ENCODE measurements at regions not wholly inside any gene's neighbourhood (a gene's known extent, or its start where the extent isn't known, plus 50 kb on each side); places are given as distances from the start of the nearest gene placed in this dataset.
"Not testable (repeated sequence)": the region's sequence is repeated elsewhere in the genome, so short reads cannot be mapped to it uniquely, and the experiment has no call there.

DNA sequence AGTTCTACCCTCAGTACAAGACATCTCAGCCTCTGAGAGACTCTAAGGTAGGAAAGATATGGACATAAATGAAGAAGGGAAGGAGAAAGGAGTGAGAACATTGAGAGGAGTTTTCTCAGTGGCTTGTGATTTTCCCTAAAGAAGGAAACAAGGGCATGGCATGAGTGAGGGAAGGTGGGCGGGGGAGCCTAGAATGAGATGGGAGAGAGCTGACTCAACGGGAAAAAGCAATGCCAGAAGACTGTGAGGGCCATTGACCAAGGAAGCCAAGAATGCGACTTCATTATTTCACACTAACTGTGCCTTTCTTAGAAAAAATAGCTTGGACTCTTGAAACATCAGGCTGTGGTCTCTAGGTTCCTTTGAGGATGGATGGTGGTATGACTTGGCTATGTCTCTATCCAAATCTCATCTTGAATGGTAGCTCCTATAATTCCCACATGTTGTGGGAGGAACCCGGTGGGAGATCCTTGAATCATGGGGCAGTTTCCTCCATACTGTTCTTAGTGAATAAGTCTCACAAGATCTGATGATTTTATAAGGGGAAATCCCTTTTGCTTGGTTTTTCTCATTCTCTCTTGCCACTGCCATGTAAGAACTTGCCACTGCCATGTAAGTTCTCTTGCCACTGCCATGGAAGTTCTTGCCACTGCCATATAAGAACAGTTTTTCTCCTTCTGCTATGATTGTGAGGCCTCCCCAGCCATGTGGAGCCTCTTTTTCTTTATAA, 279.6 kb downstream of the NUAK1 start:
- DNase-seq (ENCODE audit: low spot score in 2 of 2), result no peak
- FAIRE-seq, result no peak

DNA sequence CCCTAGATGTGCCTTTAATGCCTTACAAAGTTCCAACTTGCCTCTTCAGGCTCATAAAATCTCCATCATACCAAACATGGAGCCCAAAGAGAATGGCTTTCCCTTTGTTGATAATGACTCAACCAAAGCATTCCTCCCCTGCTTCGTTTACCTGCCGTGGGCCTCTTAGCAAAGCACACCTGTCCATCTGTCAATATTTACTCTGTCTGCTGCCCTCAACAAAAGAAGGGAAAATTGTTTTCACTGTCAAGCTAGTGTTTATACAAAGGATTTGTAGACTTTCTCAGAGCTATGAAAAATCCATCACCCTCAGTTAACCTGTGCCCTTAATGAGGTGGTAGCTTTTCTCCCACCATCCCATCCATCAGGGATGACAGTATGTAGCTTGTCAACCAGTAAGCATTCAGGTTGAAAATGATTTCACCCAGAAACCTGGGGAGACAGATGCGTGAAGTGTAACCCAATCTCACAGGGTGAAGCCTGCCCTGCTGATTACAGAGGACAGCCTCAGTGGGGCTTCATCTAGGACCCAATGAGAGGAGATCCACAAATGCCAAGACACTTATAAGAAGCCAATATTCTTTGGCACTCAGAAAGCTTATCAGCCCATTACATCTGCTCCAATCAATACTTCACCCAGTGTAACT, 278.1 kb downstream of the NUAK1 start:
- FAIRE-seq (no peak), DNase-seq (ENCODE audit: low spot score in 2 of 2) (no peak)

DNA sequence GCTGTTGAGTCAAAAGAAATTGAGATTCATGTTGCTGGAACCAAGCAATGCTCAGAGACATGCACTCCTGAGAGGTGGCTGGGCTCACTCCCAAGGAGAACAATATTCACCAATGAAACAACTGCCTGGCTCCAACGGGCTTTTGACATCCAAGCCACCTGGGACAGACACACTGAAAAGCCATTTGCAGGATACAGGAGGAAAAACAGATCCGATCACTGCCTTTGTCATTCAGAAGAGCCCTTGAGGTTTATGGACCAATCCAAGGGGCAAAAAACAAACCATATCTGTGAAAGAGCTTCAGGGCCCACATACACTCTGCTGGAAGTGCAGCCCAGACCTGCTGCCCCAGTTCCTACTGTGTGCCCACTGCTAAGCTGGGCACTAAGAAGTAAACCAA, 277.5 kb downstream of the NUAK1 start:
- no peak for DNase-seq (ENCODE audit: low spot score in 2 of 2)
- FAIRE-seq, result no peak

DNA sequence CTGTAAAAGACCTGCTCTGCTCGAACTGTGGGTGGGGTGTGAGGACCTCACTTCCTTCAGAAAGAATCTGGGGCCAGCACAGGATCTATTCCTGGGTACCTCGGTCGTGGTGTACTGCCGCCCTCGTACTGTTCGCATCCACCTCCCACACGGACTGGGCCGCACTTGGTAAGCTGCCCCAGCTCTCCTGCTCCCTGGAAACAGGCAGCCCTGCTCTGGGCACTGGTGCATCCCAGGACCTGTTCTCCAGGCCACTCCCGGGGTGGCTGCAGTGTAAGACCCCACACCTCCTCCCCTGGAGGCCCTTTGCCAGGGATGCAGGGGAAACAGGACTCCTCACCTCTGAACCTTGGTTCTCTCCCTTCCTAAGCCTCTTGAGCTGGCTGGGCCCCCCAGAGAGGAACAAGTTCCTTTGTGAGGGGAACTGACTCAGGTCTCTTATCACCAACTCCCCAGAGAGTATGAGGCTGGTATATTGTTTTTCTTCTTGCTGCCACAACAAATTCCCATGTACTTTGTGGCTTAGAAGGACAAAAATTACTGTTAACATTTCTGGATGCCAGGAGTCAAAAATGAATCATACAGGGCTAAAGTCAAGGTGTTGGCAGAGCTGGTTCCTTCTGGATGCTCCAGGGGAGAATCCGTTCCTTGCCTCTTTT, 276.5 kb downstream of the NUAK1 start:
- no peak for FAIRE-seq
- DNase-seq (ENCODE audit: low spot score in 2 of 2), result no peak

DNA sequence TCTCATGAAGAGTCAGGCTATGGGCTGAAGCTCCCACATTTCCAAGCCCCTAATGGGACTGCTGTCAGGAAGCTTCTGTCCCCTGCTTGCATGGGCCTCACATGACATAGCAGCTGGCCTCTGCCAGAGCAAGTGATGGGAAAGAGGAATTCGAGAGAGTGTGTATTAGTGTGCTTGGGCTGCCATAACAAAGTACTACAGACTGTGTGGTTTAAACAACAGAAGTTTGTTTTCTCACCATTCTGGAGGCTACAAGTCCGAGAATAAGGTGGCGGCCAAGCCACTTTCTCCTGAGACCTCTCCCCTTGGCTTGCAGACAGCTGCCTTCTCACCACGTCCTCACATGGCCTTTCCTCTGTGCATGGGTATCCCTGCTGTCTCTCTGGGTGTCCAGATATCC, 274.4 kb downstream of the NUAK1 start:
- no peak for FAIRE-seq
- DNase-seq (ENCODE audit: low spot score in 2 of 2), result no peak

DNA sequence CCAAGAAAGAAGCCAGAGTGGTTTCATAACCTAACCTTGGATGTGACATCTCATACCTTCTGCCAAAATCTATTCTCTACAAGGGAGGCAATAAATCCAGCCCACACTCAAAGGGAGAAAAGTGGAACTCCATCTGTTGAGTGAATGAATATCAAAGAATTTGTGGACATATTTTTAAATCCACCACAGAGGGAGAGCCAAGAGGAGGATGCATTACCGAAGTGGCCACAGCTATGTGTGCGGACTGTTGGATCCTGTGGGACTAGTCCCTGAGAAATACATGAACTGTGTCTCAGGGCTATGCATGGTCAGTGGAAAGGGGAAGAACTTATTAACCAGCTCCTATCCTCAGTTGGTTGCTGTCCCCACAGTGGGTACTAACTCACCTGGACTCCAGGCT, 273.9 kb downstream of the NUAK1 start:
- FAIRE-seq (no peak), DNase-seq (ENCODE audit: low spot score in 2 of 2) (no peak)

DNA sequence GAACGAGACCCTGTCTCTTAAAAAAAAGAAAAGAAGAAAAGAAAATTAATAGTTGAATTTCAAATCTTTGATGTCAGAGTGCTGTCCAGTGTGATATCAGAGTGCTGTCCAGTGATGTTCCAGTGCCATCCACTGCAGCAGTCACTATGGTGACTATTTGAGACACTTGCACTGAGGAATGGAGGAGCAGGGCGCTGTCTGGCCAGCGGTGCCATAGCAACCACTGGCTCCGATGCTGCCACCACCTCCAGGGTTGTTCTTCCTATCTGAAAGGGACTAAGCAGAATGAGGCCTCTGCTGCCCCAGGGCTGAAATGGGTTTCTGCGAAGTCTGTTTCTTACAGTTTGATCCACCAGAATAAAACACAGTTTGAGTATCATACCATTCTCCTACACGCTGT, 272.9 kb downstream of the NUAK1 start:
- FAIRE-seq (no peak), DNase-seq (ENCODE audit: low spot score in 2 of 2) (no peak)

DNA sequence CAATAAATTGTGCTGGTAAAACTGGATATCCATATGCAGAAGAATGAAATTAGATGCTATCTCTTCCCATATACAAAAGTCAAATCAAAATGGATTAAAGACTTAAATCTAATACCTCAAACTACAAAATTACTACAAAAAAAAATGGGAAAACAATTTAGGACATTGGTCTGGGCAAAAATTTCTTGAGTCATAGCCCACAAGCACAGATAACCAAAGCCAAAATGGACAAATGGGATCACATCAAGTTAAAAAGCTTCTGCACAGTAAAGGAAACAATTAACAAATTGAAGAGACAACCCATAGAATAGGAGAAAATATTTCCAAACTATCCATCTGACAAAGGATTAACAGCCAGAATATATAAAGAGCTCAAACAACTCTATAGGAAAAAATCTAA, 264.6 kb downstream of the NUAK1 start:
- no peak for DNase-seq (ENCODE audit: low spot score in 2 of 2)
- no peak for FAIRE-seq

DNA sequence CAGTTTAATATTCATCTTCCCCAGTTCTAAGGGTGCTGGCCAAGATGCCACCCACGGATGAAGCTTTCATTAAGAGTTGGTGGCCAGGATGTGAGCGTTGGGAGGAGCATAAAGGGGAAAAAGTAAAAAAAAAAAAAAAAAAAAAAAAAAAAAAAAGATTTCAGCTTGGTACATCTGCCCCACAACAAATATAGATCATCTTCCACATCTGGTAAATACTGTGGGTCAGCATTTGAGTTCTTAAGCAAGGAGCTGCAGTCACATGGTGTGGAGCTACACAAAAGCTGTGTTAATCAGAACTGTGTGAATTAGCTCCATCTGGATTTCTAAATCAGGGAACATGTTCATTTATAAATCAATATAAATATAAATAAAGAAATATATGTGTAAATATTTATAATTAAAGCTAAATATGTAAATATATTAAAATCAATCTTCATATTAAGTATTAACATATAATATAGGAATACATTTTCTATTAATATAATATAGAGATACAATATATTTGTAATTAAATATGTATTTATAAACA, 262.3 kb downstream of the NUAK1 start:
- DNase-seq (ENCODE audit: low spot score in 2 of 2) (no peak), FAIRE-seq (peak; percentile 98)

DNA sequence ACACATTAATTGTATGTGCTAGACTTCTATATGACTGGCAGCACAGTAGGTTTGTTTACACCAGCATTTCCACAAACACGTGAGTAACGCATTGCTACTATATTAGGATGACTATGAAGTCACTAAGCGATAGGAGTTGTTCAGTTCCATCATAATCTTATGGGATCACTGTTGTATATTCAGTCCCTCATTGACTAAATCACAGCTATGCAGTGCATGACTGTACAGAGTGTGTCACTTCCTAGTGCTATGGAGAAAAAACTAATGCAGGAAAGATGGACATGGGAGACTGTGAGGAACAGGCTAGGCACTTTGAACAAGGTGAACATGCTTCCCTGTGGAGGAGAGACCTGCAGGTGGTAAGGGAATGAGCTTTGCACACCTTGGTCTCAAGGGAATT, 259.8 kb downstream of the NUAK1 start:
- DNase-seq (ENCODE audit: low spot score in 2 of 2), result no peak
- no peak for FAIRE-seq

DNA sequence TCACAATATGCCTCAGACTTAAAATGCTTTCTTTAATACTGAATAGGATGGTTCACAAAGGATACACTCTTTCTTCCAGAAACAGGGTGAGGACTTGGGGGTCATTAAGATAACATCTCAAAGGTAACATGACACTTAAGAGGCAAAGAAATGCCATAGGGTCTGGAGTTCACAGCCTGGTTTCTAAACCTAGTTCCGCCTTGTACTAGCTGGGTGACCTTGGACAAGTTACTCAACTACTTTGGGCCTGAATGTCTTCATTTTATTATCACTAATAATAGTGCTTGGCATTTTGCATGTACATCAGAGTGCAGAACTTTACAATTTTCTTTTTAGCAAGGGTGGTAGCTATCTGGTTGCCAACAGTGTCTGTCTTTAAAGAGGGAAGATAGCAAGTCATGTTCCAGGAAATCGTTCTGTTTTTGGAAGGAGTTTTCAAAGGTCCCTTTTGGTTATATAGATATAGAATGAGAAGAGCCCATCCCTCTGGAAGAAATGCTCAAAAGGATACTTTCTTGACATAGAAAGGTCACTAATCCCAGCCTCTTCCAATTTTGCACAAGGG, 257.8 kb downstream of the NUAK1 start:
- DNase-seq (ENCODE audit: low spot score in 2 of 2) (no peak), FAIRE-seq (no peak)

DNA sequence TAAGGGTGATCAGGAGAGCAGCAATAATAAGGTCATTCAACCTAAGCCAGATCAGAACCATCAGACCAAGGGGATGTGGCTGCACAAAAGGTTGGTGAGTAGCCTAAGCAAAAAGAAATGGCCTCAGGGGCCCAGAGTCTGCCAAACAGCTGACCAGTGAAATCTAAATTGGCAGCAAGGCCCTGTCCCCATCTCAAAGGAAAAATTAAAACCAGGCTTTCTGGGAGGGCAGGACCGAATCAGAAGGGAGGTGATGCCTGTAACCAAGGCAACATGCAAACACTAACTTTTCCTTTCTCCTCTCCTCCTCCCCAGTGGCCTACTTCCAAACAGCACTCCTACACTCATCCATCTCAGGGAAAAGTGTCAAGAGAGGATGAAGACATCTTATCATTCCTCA, 256.4 kb downstream of the NUAK1 start:
- FAIRE-seq (no peak), DNase-seq (ENCODE audit: low spot score in 2 of 2) (no peak)

DNA sequence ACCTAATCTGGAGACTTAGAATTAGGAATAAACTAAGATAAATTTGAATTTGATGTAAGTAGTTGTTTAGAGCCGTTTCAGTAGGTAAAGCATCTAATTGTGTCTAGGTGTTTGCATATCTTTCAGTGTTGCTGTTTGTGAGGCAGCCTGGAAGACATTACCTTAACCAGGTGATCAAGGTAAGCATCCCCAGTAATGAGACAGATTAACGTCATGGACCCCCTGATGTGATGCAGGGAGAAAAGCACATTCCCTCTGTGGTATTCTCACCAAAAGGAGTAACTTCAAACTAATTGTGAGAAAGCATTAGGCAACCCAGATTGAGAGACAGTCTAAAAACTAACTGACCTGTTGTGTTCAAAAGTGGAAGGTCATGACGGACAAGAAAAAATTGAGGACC, 251.6 kb downstream of the NUAK1 start:
- DNase-seq (ENCODE audit: low spot score in 2 of 2) (no peak), FAIRE-seq (no peak)

DNA sequence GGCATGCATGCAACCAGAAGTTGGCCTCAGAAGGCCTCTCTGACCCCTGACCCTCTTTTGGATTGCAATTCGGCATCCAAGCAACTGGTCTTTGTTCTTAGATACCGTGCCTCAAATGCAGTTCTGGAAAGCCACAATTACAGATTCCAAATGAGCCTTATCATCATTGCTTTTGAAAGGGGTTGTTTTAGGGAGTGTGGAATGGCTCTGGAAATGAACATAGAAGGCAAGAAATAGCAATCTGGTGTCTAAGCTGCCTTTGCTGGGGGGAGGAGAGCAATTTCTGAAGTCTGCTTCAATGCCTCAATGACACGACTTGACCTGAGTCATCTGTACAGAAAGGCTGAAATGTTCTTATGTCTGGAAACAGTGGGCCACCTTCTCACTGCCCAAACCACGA, 250.1 kb downstream of the NUAK1 start:
- no peak for FAIRE-seq
- no peak for DNase-seq (ENCODE audit: low spot score in 2 of 2)

DNA sequence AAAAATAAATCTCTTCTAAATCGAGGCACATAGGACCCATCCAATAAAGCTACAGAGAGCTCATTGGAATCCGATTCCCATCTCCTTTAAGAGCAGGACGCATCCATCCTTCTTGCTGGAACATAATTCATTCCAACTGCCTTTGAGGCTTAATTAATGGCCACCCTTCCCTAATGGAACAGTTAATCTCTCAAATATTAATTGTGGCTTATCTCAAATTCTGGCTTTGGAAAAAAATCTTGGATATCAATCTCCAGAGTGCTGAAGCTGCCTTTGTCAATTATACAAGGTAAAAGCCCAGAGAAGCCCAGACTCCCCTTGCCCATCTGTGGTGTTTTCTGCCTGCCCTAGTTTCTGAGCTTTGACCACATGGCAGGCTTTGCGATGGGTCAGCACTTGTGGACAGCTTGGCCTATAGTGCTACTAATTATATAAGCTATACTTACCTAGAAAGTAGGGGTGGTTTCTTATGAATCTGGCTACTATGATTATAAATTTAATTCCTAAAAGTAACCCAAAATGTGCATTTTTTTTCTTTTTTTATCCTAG, 246.3 kb downstream of the NUAK1 start:
- no peak for DNase-seq (ENCODE audit: low spot score in 2 of 2)

DNA sequence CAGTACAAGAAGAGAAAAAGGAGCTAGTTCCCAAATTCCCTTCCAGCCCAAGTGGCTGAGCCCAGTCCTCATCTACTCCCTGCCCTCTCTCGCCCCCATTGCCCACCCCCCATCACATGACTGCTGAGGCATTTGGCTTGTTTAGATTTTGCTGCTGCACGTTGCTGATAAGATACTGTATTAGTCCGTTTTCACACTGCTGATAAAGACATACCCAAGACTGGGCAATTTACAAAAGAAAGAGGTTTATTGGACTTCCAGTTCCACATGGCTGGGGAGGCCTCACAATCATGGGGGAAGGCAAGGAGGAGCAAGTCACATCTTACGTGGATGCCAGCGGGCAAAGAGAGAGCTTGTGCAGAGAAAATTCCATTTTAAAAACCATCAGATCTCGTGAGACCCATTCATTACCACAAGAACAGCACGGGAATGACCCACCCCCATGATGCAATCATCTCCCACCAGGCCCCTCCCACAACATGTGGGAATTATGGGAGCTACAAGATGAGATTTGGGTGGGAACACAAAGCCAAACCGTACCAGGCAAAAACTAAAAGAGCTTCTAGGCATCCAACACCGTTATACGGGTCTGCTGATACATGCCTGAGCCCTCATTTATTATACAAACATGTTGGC, 243.4 kb downstream of the NUAK1 start:
- DNase-seq (ENCODE audit: low spot score in 2 of 2); FAIRE-seq: not testable (repeated sequence)

More for the DNA sequence above, 246.3 kb downstream of the NUAK1 start:
- FAIRE-seq, result no peak

DNA sequence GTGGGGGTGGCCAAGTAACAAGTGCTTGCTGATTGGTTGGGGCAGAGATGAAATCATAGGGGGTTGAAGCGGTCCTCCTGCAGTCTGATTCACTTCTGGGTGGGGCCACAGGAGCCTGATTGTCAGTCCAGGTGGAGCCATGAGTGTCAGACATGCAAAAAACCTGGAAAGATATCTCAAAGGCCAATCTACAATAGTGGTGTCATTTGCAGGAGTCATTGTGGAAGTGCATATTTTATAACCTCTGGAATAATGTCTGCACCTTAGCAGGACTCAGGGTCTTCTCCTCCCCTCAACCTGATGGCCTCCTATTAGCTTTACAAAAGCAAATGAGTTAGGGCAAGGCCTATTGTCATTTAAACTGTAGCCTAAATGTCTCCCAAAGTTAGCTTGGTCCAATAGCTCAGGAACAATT, 241.4 kb downstream of the NUAK1 start:
- no peak for DNase-seq (ENCODE audit: low spot score in 2 of 2)
- FAIRE-seq, result no peak

DNA sequence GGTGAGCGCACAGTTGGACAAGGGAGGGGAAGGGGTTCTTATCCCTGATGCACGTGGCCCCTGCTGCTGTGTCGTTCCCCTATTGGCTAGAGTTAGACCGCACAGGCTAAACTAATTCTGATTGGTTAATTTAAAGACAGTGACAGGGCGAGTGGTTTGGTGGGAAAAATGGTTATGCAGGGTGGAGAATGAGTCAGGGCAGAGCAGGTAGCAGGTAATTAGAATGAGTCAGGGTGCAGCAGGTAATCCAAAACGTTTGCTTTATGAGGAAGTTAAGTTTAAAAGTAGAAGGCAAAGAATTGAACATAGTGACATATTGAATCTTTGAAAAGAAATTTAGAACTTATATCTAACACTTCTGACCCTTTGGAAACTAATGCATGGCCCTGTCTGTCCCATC, 240.5 kb downstream of the NUAK1 start:
- not testable (repeated sequence) for FAIRE-seq

DNA sequence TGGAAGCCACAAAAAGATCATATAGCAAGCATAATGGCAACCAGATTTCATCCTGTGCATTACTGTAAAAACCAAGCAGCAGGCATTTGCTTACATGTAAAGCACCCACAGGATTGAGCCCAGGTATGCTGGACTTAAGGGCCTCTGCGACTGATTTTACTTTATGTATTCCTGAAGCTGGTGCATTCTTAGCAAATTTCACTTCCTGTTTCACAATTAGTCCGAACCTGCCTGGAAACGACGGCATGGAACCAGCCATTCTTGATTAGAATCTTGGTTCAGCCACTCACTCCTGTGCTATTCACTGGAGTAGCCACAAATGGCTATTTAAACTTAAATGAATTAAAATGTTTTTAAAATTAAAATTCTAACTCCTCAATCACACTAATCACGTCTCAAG, 239.2 kb downstream of the NUAK1 start:
- FAIRE-seq (no peak), DNase-seq (ENCODE audit: low spot score in 2 of 2) (no peak)

More for the DNA sequence above, 240.5 kb downstream of the NUAK1 start:
- DNase-seq (ENCODE audit: low spot score in 2 of 2), result not testable (repeated sequence)

DNA sequence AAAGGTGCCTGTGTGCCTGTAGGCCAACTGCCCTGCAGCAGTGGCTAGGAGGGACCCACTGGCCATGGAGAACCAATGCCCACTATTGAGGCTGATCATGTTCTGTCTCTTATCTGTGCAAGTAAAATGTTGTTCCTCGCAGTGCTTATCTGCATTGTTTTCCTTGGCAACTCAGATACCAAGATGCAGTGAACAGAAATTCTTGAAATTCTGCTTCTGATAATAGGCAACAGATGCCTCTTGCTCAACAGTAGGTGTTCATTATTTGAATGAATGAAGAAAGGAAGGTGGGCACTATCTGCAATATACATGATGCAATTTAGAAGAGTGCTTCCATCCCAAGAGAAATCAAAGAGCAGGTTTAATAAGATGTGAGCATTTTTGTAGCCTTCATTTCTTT, 232.2 kb downstream of the NUAK1 start:
- FAIRE-seq (no peak), DNase-seq (ENCODE audit: low spot score in 2 of 2) (no peak)

Measured in frontal cortex (tissue), 3 donors.